Fibroblast of mammary gland (primary cell): ENCODE measurements at regions not wholly inside any gene's neighbourhood (a gene's known extent, or its start where the extent isn't known, plus 50 kb on each side); places are given as distances from the start of the nearest gene placed in this dataset.

Source experiments
- DNase-seq: peaks from one replicate; pipeline ENCODE4 v3.0.0-alpha.2; 2010; ENCODE audit warnings: low read depth
- H3K4me3 ChIP-seq: 2 replicates; pipeline ENCODE4 v1.5.1; 2011; ENCODE audit warnings: low read depth, mild to moderate bottlenecking, low read length, moderate library complexity; ENCODE audit not compliant: control insufficient read depth
- TF ChIP-seq, protein P1 (sequence below): conservative IDR thresholded peaks from 2 replicates; pipeline ENCODE4 v1.5.1; 2011; ENCODE audit warnings: low read depth, low read length, inconsistent platforms; ENCODE audit not compliant: control insufficient read depth, insufficient read depth

DNA sequence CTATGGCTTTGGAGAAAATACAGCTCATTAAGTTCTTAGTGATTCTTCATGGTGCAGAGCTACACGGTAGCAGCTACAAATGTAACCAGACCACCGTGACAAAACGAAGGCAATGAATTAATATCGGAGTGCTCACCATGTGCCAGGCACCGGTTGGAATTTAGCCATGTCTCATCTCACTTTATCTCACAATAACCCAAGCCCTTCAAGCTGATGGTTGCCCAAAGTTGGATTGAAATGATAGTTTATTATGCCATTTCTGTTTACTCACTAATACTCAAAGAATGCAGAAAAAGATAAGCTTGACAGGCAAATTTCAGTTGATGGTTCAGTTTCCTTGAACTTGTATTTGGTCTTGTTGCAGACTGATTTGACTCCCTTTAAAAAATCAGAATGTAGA is 312.6 kb downstream of the SKIDA1 start:
- TF ChIP-seq, protein P1, sequence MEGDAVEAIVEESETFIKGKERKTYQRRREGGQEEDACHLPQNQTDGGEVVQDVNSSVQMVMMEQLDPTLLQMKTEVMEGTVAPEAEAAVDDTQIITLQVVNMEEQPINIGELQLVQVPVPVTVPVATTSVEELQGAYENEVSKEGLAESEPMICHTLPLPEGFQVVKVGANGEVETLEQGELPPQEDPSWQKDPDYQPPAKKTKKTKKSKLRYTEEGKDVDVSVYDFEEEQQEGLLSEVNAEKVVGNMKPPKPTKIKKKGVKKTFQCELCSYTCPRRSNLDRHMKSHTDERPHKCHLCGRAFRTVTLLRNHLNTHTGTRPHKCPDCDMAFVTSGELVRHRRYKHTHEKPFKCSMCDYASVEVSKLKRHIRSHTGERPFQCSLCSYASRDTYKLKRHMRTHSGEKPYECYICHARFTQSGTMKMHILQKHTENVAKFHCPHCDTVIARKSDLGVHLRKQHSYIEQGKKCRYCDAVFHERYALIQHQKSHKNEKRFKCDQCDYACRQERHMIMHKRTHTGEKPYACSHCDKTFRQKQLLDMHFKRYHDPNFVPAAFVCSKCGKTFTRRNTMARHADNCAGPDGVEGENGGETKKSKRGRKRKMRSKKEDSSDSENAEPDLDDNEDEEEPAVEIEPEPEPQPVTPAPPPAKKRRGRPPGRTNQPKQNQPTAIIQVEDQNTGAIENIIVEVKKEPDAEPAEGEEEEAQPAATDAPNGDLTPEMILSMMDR, result no peak
- DNase-seq, result no peak
- H3K4me3 ChIP-seq, result no peak overlapping the region

DNA sequence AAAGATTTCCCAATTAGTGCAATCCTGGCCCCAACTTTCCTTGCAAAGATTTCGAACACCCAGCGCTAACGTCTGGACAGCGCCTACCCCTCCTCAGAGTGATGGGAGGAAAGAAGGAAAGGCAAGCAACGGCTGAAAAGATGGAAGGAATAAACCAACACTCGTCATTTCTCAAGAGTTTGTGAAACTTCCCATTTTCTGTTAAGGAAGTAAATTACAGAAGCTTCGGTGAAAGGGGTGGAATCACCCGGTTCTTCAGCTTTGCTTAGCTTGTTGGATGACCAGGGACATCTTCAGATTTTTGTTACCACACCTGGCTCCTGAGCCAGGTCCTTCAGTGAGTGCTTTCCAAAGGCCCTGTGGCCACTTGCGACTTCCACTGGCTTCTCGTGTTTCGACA is 313.1 kb downstream of the SKIDA1 start:
- TF ChIP-seq, protein P1, result no peak
- H3K4me3 ChIP-seq, result no peak overlapping the region
- DNase-seq, result no peak

DNA sequence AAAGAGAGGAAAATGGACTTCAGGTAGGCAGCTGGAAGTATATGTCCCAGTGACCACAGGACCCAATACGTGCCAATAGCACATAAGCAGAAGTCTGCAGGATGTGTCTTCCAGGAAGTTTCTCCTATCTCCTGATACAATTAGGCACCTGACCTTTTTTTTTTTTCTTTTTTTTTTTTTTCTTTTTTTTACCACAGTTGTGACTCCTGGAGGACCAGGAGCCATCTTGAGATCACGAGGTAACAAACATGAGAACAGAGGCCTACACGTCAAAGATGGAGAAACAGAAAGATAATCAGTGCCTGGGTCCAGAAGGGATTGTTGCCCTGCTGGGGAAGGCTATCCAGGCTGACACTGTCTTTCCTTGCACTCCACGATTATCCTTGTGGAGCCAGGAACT is 312.4 kb upstream of the NEBL start:
- H3K4me3 ChIP-seq, result no peak overlapping the region
- no peak for DNase-seq
- TF ChIP-seq, protein P1, result no peak

DNA sequence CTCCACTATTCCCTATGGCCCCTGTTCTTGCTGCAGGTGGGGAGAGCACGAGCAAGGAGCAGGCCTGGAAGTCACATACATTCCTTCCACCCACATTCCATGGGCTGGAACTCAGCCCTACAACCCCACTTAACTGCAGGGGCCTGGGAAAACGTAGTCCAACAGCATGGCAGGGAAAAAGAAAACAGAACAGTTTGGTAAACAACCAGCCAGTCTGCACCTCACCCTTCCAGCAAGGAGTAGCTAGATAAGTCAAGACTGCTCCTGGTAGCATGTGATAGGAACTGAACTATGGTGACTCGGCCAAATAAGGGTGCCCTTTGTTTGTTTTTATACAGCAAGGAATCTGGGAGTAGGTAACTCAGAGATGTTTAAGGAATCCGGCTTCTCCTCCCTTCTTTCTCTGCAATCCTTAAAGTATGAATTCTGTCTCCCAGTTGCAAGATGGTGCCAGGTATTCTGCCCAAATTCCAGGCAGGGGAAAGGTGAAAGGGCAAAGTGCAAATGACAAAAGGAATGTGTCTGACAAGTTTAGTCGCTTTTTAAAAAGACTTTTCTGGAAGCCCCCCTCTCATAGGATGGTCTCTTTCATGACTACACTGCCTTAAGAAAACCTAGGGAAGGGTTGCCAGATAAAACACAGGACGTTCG is 311.7 kb upstream of the NEBL start:
- DNase-seq, result no peak
- TF ChIP-seq, protein P1, result no peak
- H3K4me3 ChIP-seq, result no peak overlapping the region

DNA sequence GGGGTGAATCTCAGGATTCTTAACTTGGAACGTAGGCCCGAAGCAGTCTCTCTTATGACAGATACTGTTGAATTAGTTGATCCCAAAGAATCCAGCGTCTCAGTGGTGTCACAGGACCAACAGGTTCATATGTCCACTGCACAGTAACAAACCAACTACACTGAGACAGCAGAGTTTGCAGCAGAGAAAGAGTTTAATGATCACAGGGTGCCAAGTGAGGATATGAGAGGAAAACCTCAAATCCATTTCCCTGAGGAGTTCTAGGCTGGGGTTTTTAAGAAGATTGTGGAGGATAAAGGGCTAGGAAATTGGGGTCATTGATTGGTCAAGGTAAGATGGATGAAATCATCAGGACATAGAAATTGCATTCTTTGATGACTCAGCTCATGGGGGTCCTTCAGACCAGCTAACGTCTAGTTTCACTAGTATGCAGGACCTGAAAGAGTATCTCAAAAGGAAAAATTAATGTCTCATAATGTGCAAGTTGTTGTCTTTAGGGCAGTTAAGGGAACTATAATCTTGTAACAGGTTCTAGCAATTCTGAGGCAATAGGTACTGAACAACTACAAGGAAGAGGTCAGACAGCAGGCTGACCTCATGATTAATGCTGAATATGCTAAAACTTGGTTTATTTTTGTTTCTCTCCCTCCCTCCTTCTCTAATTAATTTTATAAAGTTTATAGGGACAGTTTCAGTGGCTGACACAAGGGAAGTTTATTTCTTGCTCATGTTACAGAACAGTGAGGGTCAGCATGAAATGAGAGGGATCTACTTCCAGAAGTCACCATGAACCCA is 310.9 kb upstream of the NEBL start:
- TF ChIP-seq, protein P1, result no peak
- H3K4me3 ChIP-seq, result no peak overlapping the region
- no peak for DNase-seq

DNA sequence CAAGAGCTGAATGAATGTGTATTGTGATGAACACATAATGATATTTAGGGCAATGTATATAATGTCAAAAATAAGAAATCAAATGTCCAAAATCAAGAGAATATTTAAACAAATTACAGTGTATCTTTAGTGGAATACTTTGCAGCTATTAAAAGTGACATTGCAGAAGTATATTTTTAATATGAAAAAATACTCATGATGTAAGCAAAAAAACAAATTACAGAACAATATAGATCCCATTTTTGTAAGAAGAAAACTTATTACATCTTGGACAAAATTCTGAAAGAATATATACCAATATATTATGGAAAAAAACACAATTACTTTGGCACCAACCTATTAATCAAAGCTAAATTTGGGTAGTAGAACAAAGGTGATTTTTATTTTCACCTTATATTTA is 308.2 kb upstream of the NEBL start:
- TF ChIP-seq, protein P1, result no peak
- no peak for DNase-seq
- no peak overlapping the region for H3K4me3 ChIP-seq
